IMR-90 (cell line): ENCODE measurements at regions not wholly inside any gene's neighbourhood (a gene's known extent, or its start where the extent isn't known, plus 50 kb on each side); places are given as distances from the start of the nearest gene placed in this dataset.

Experiments used
- ATAC-seq: fragments of 200-7000 bp; cut with Tn5 transposase; 2 replicates; pipeline ENCODE4 v1.9.1; 2020; ENCODE audit warnings: low read depth, mild to moderate bottlenecking, moderate library complexity
- BruUV-seq: library from RNA; stranded (reverse); fragments of 400-500 nt; replicated peaks from 2 replicates; lab custom pipeline; 2021; lab: Mats Ljungman, UMichigan
- CTCF ChIA-PET: fragments of 300-600 bp; formaldehyde crosslinking; extraction: SDS; loops from one replicate; lab custom pipeline; 2021; ENCODE audit warnings: antibody characterized with exemption; lab: Yijun Ruan, JAX
- POLR2A ChIA-PET: fragments of 300-600 bp; sonication (Branson Sonifier 250); formaldehyde crosslinking; loops from one replicate; lab custom pipeline; 2022; ENCODE audit warnings: antibody characterized with exemption; ENCODE audit not compliant: unreplicated experiment; lab: Charles Lee
- DNase-seq: peaks from one replicate; pipeline ENCODE4 v3.0.0; 2013
- H2AFZ ChIP-seq: replicated peaks from 2 replicates; pipeline ENCODE3; 2013; ENCODE audit warnings: low read length, mild to moderate bottlenecking; ENCODE audit not compliant: poor library complexity
- H2AK5ac ChIP-seq: 2 replicates; pipeline ENCODE4 v1.6.1; 2013; ENCODE audit warnings: low read depth, low read length, inconsistent platforms
- H2AK9ac ChIP-seq: replicated peaks from 2 replicates; pipeline ENCODE3; 2013; ENCODE audit warnings: mild to moderate bottlenecking, low read depth, low read length, moderate library complexity; ENCODE audit not compliant: poor library complexity
- H2BK120ac ChIP-seq: 2 replicates; pipeline ENCODE4 v1.6.1; 2013; ENCODE audit warnings: low read depth, low read length, inconsistent platforms
- H2BK15ac ChIP-seq: 3 replicates; pipeline ENCODE4 v1.6.1; 2013; ENCODE audit warnings: low read depth, low read length, inconsistent platforms
- H2BK20ac ChIP-seq: 2 replicates; pipeline ENCODE4 v1.6.1; 2013; ENCODE audit warnings: low read depth, mild to moderate bottlenecking, inconsistent platforms, low read length, moderate library complexity
- H2BK5ac ChIP-seq: 2 replicates; pipeline ENCODE4 v1.6.1; 2013; ENCODE audit warnings: mild to moderate bottlenecking, low read depth, low read length, inconsistent platforms; ENCODE audit not compliant: poor library complexity, severe bottlenecking
- H3K14ac ChIP-seq: replicated peaks from 2 replicates; pipeline ENCODE4 v1.6.1; 2013; ENCODE audit warnings: low read depth, low read length, inconsistent platforms
- H3K18ac ChIP-seq: 2 replicates; pipeline ENCODE4 v1.6.1; 2013; ENCODE audit warnings: low read depth, low read length, control low read depth
- H3K23ac ChIP-seq: 2 replicates; pipeline ENCODE4 v1.6.1; 2013; ENCODE audit warnings: low read depth, low read length, inconsistent platforms
- H3K27ac ChIP-seq: 2 replicates; pipeline ENCODE4 v1.5.1; 2013; ENCODE audit warnings: mild to moderate bottlenecking, control low read depth, low read length; ENCODE audit not compliant: insufficient read depth
- H3K27me3 ChIP-seq: 2 replicates; pipeline ENCODE4 v1.6.1; 2013; ENCODE audit warnings: low read length; ENCODE audit not compliant: control insufficient read depth, insufficient read depth
- H3K36me3 ChIP-seq: 2 replicates; pipeline ENCODE4 v1.6.1; 2013; ENCODE audit warnings: low read length, mixed read lengths; ENCODE audit not compliant: control insufficient read depth, insufficient read depth
- H3K4ac ChIP-seq: 2 replicates; pipeline ENCODE4 v1.6.1; 2013; ENCODE audit warnings: low read depth, low read length, inconsistent platforms
- H3K4me1 ChIP-seq: 2 replicates; pipeline ENCODE4 v1.6.1; 2013; ENCODE audit warnings: low read length, mixed read lengths; ENCODE audit not compliant: control insufficient read depth, insufficient read depth
- H3K4me2 ChIP-seq: 2 replicates; pipeline ENCODE4 v1.6.1; 2013; ENCODE audit warnings: low read depth, mild to moderate bottlenecking, control low read depth, low read length, moderate library complexity
- H3K4me3 ChIP-seq: 2 replicates; pipeline ENCODE4 v1.5.1; 2013; ENCODE audit warnings: low read depth, mild to moderate bottlenecking, control low read depth, low read length, moderate library complexity; ENCODE audit not compliant: insufficient read depth
- H3K56ac ChIP-seq: 2 replicates; pipeline ENCODE4 v1.6.1; 2013; ENCODE audit warnings: low read length, inconsistent platforms; ENCODE audit not compliant: insufficient read depth; ENCODE audit errors: extremely low read depth
- H3K79me1 ChIP-seq, 2 experiments: 2 replicates each; pipeline ENCODE4 v1.6.1; 2013; ENCODE audit warnings: low read length in 2 of 2, inconsistent platforms in 1 of 2, low read depth in 1 of 2
- H3K9ac ChIP-seq: 2 replicates; pipeline ENCODE4 v1.6.1; 2013; ENCODE audit warnings: low read depth, low read length, control low read depth
- H3K9me1 ChIP-seq: 2 replicates; pipeline ENCODE4 v1.6.1; 2013; ENCODE audit warnings: low read length, inconsistent platforms; ENCODE audit not compliant: insufficient read depth
- H3K9me3 ChIP-seq: 2 replicates; pipeline ENCODE4 v1.6.1; 2013; ENCODE audit warnings: low read length; ENCODE audit not compliant: control insufficient read depth, insufficient read depth
- H4K20me1 ChIP-seq: 2 replicates; pipeline ENCODE4 v1.6.1; 2013; ENCODE audit warnings: low read length, inconsistent platforms; ENCODE audit not compliant: insufficient read depth
- H4K5ac ChIP-seq: 2 replicates; pipeline ENCODE4 v1.6.1; 2013; ENCODE audit warnings: mild to moderate bottlenecking, low read depth, low read length, control low read depth
- H4K8ac ChIP-seq, 2 experiments: 2 replicates each; pipeline ENCODE4 v1.6.1; 2013; ENCODE audit warnings: low read depth in 2 of 2, low read length in 2 of 2, control low read depth in 1 of 2, inconsistent platforms in 1 of 2
- H4K91ac ChIP-seq: 2 replicates; pipeline ENCODE4 v1.6.1; 2013; ENCODE audit warnings: low read depth, low read length, inconsistent platforms; ENCODE audit not compliant: insufficient read depth
- BHLHE40 ChIP-seq: fragments of 150-350 bp; IDR thresholded peaks from 2 replicates; pipeline ENCODE4 v1.6.1; 2016; ENCODE audit warnings: mild to moderate bottlenecking, low read depth, low read length
- CHD1 ChIP-seq: IDR thresholded peaks from 2 replicates; pipeline ENCODE4 v1.6.1; 2012; ENCODE audit warnings: low read depth, low read length, improper control_type of control experiment
- ELK1 ChIP-seq: fragments of 150-350 bp; IDR thresholded peaks from 2 replicates; pipeline ENCODE4 v1.6.1; 2016; ENCODE audit warnings: low read depth, mild to moderate bottlenecking, low read length, moderate library complexity, borderline replicate concordance
- FOS ChIP-seq: fragments of 150-350 bp; IDR thresholded peaks from 2 replicates; pipeline ENCODE4 v1.6.1; 2016; ENCODE audit warnings: low read depth, low read length
- MAFK ChIP-seq: IDR thresholded peaks from 2 replicates; pipeline ENCODE4 v1.6.1; 2012; ENCODE audit warnings: low read depth, low read length, improper control_type of control experiment
- MAZ ChIP-seq: IDR thresholded peaks from 2 replicates; pipeline ENCODE4 v1.6.1; 2012; ENCODE audit warnings: low read depth, mild to moderate bottlenecking, low read length, improper control_type of control experiment, moderate library complexity, borderline replicate concordance
- MXI1 ChIP-seq: IDR thresholded peaks from 2 replicates; pipeline ENCODE4 v1.6.1; 2012; ENCODE audit warnings: low read depth, mild to moderate bottlenecking, low read length, moderate library complexity, borderline replicate concordance
- NFE2L2 ChIP-seq: fragments of 150-350 bp; IDR thresholded peaks from 2 replicates; pipeline ENCODE4 v1.6.1; 2016; ENCODE audit warnings: low read depth, mild to moderate bottlenecking, low read length
- POLR2A ChIP-seq: IDR thresholded peaks from 2 replicates; pipeline ENCODE4 v1.6.1; 2012; ENCODE audit warnings: mild to moderate bottlenecking, low read depth, low read length
- RAD21 ChIP-seq: IDR thresholded peaks from 2 replicates; pipeline ENCODE4 v1.6.1; 2012; ENCODE audit warnings: low read length, improper control_type of control experiment
- RCOR1 ChIP-seq: IDR thresholded peaks from 2 replicates; pipeline ENCODE4 v1.6.1; 2012; ENCODE audit warnings: mild to moderate bottlenecking, low read length, improper control_type of control experiment; ENCODE audit not compliant: insufficient replicate concordance
- RFX5 ChIP-seq: IDR thresholded peaks from 2 replicates; pipeline ENCODE4 v1.8.0; 2012; ENCODE audit warnings: low read depth, mild to moderate bottlenecking, low read length, moderate library complexity
- SMC3 ChIP-seq: fragments of 150-350 bp; IDR thresholded peaks from 2 replicates; pipeline ENCODE4 v1.6.1; 2016; ENCODE audit warnings: low read depth, mild to moderate bottlenecking, antibody characterized with exemption, low read length, moderate library complexity
- USF2 ChIP-seq: fragments of 150-350 bp; IDR thresholded peaks from 2 replicates; pipeline ENCODE4 v1.6.1; 2017; ENCODE audit warnings: mild to moderate bottlenecking, antibody characterized with exemption, low read length, low read depth
- dilution Hi-C: fragments of 300-500 bp; cut with HindIII; formaldehyde crosslinking; loops from one replicate; pipeline ENCODE4 v1.14.3; 2018; ENCODE audit warnings: low sequenced_read_pairs; ENCODE audit not compliant: unreplicated experiment
- in situ Hi-C: fragments of 300-500 bp; cut with MboI; formaldehyde crosslinking; loops from 3 replicates; pipeline ENCODE4 v1.14.3; 2019; ENCODE audit warnings: low sequenced_read_pairs, inconsistent platforms, mixed read lengths
- intact Hi-C: fragments of 100-400 bp; cut with micrococcal nuclease; formaldehyde crosslinking; loops from 2 replicates; pipeline ENCODE4 v1.10.0; 2022
- TF ChIP-seq, protein P1 (sequence below): conservative IDR thresholded peaks from 2 replicates; pipeline ENCODE4 v1.5.1; 2012; ENCODE audit warnings: mild to moderate bottlenecking, low read depth, low read length, improper control_type of control experiment

GRCh38 chr14:34005901-34006300 lies 55.0 kb upstream of the EGLN3 start:
- no peak for ATAC-seq
- no peaks in the 10 kb centered on the region for H4K20me1 ChIP-seq
- H2AFZ ChIP-seq = no peak overlapping the region
- H3K14ac ChIP-seq = no peak overlapping the region
- H2BK5ac ChIP-seq = no peak overlapping the region
- H3K4me3 ChIP-seq = no peak overlapping the region
- no peak overlapping the region for H2BK20ac ChIP-seq
- no peak overlapping the region for H3K4ac ChIP-seq
- no peak overlapping the region for H4K91ac ChIP-seq
- intact Hi-C loops = no loop called here
- no peaks in the 10 kb centered on the region for H3K9me3 ChIP-seq
- CTCF ChIA-PET = no interaction called here
- no peak overlapping the region for H4K8ac ChIP-seq
- H3K4me2 ChIP-seq = no peak overlapping the region
- no peak overlapping the region for H3K56ac ChIP-seq
- H3K27ac ChIP-seq = no peak overlapping the region
- POLR2A ChIA-PET = no interaction called here
- H2BK15ac ChIP-seq = no peak overlapping the region
- no peaks in the 10 kb centered on the region for H3K36me3 ChIP-seq
- in situ Hi-C loops = no loop called here
- no peak for DNase-seq
- no peak overlapping the region for H3K9ac ChIP-seq
- H3K18ac ChIP-seq = no peak overlapping the region
- H3K23ac ChIP-seq = no peak overlapping the region
- TF ChIP-seq, protein P1, sequence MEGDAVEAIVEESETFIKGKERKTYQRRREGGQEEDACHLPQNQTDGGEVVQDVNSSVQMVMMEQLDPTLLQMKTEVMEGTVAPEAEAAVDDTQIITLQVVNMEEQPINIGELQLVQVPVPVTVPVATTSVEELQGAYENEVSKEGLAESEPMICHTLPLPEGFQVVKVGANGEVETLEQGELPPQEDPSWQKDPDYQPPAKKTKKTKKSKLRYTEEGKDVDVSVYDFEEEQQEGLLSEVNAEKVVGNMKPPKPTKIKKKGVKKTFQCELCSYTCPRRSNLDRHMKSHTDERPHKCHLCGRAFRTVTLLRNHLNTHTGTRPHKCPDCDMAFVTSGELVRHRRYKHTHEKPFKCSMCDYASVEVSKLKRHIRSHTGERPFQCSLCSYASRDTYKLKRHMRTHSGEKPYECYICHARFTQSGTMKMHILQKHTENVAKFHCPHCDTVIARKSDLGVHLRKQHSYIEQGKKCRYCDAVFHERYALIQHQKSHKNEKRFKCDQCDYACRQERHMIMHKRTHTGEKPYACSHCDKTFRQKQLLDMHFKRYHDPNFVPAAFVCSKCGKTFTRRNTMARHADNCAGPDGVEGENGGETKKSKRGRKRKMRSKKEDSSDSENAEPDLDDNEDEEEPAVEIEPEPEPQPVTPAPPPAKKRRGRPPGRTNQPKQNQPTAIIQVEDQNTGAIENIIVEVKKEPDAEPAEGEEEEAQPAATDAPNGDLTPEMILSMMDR = no peak
- TF ChIP-seq NFE2L2 (no peak), USF2 (no peak), MXI1 (no peak), RCOR1 (no peak), POLR2A (no peak), ELK1 (no peak), MAZ (no peak), FOS (no peak), RFX5 (no peak), CHD1 (no peak), BHLHE40 (no peak), RAD21 (no peak), MAFK (no peak), SMC3 (no peak)
- no peak overlapping the region for H2BK120ac ChIP-seq
- dilution Hi-C loops = no loop called here
- H3K27me3 ChIP-seq = peaks cover 5% of the 10 kb centered on the region; the same call in 1 of the 2 replicates
- H4K5ac ChIP-seq = no peak overlapping the region
- no peak overlapping the region for H2AK9ac ChIP-seq
- H3K9me1 ChIP-seq = no peaks in the 10 kb centered on the region
- no peaks in the 10 kb centered on the region for H3K4me1 ChIP-seq
- H2AK5ac ChIP-seq = no peak overlapping the region
- no peaks in the 10 kb centered on the region for H3K79me1 ChIP-seq
- no TSS peak for BruUV-seq
